ENCODE measurements at regions not wholly inside any gene's neighbourhood (a gene's known extent, or its start where the extent isn't known, plus 50 kb on each side); places are given as distances from the start of the nearest gene placed in this dataset.
A peak's percentile ranks its signal among the peaks of the same experiment; 100 is the strongest.

DNA sequence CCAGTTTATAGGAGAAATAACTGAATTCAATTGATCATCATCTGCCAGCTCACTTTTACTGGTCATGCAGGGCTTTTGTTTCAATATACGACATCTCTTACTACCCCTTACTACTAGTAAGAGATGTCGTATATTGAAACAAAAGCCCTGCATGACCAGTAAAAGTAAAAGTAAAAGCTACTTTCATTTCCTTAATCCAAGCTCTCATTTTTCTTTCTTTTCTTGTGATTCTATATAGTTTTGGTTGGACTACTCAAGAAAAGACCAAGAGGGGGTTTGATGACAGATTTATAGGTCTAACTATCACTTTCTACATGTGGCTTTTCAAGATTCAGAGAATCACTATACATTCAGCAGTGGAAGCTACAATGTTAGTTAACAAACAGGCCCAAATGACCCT is 1237.3 kb downstream of the ROBO2 start (continued):
- TF ChIP-seq, protein P1, sequence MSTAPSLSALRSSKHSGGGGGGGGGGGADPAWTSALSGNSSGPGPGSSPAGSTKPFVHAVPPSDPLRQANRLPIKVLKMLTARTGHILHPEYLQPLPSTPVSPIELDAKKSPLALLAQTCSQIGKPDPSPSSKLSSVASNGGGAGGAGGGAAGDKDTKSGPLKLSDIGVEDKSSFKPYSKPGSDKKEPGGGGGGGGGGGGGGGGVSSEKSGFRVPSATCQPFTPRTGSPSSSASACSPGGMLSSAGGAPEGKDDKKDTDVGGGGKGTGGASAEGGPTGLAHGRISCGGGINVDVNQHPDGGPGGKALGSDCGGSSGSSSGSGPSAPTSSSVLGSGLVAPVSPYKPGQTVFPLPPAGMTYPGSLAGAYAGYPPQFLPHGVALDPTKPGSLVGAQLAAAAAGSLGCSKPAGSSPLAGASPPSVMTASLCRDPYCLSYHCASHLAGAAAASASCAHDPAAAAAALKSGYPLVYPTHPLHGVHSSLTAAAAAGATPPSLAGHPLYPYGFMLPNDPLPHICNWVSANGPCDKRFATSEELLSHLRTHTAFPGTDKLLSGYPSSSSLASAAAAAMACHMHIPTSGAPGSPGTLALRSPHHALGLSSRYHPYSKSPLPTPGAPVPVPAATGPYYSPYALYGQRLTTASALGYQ (CRISPR knock-in tag; IDR thresholded peaks at IDR 0.05), result no peak

DNA sequence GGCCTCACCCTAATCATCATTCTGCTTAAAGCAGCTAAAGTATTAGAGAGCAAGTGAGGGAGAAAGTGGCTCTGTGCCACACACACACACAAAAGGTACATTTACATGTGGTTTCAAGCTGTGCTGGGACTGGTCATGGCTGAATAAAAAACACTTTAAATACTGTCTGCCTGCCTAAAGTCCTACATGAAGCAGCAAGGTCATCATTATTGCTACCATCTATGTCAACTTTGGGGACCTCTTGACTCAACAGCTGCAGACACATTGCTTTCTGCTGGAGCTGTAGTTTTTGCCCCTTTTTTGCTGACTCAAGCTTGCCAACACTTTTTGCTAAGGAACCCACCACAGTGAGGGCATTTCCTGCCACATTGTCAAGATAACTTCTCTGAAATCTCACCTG is 1237.9 kb downstream of the ROBO2 start:
- FAIRE-seq (no peak), DNase-seq (ENCODE audit: low spot score) (no peak), ATAC-seq (no peak)
- POLR2A ChIA-PET, result no interaction called here
- in situ Hi-C loops (cut with HindIII; ENCODE audit: extremely low pct_ligation_motif_present, low pct_unique_long_range_greater_than_20kb), result no loop called here
- TF ChIP-seq ZFP36 (IDR thresholded peaks at IDR 0.05; ENCODE audit: borderline replicate concordance, low read depth, low read length, partially characterized antibody) (no peak), MAFF (IDR thresholded peaks at IDR 0.05; ENCODE audit: low read depth, low read length) (peak; percentile 39), MAFK (conservative IDR thresholded peaks at IDR 0.05 in 1 of 2, IDR thresholded peaks at IDR 0.05 in 1 of 2; ENCODE audit: low read length in 2 of 2) (peak; percentile 55 to 68)
- H3K79me2 ChIP-seq (ENCODE audit: insufficient read depth, low read length), result no peaks in the 10 kb centered on the region
- no peak overlapping the region for H2AFZ ChIP-seq (ENCODE audit: low read length)
- no peaks in the 10 kb centered on the region for H3K9me3 ChIP-seq (ENCODE audit: low read length)
- no peaks in the 10 kb centered on the region for H4K20me1 ChIP-seq (ENCODE audit: insufficient read depth, low read length)
- H3K27me3 ChIP-seq (ENCODE audit: control insufficient read depth in 1 of 2, insufficient read depth in 2 of 2, low read length in 2 of 2), result no peaks in the 10 kb centered on the region
- intact Hi-C loops (cut with micrococcal nuclease; ENCODE audit: unreplicated experiment), result no loop called here
- no TSS peak for BruUV-seq (replicated peaks)
- no peak overlapping the region for H3K27ac ChIP-seq (ENCODE audit: extremely low read length, insufficient read depth, low read length)
- H3K4me1 ChIP-seq (ENCODE audit: insufficient read depth, low read length), result no peaks in the 10 kb centered on the region
- H3K4me3 ChIP-seq (replicated peaks in 1 of 3; ENCODE audit: insufficient read depth in 1 of 3, low read depth in 2 of 3, low read length in 3 of 3), result no peak overlapping the region
- H3K36me3 ChIP-seq (replicated peaks in 1 of 2; ENCODE audit: control insufficient read depth in 1 of 2, insufficient read depth in 2 of 2, low read length in 2 of 2), result no peaks in the 10 kb centered on the region
- no peak overlapping the region for H3K4me2 ChIP-seq (ENCODE audit: low read depth, low read length)
- H3K9ac ChIP-seq (ENCODE audit: insufficient read depth, low read depth, low read length), result no peak overlapping the region
- CTCF ChIA-PET (ENCODE audit: low intra/inter-chr PET ratio, low total read pairs), result no interaction called here

DNA sequence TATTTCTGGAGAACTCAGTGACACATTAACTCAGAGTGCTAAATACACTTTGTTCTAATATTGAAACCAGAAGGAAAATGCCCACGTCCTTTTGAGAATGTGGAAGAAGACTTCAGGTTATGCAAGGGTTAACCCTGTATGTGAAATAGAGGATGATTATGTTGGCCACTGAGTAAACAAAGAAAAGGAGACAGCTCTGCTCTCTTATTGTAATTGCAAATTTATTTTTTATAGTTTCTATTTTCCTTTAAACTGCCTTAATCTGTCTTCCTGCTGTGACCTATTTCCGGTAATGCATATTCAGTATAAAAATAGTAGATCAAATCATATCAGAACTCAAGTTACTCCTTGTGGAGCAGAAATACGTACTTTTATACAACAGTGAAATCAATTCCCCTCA is 1239.2 kb downstream of the ROBO2 start:
- no TSS peak for BruUV-seq (replicated peaks)
- H3K9ac ChIP-seq (ENCODE audit: insufficient read depth, low read depth, low read length), result no peak overlapping the region
- H3K27ac ChIP-seq (ENCODE audit: extremely low read length, insufficient read depth, low read length), result no peak overlapping the region
- H2AFZ ChIP-seq (ENCODE audit: low read length), result no peak overlapping the region
- no peak for ATAC-seq
- DNase-seq (ENCODE audit: low spot score), result no peak
- no peaks in the 10 kb centered on the region for H3K36me3 ChIP-seq (replicated peaks in 1 of 2; ENCODE audit: control insufficient read depth in 1 of 2, insufficient read depth in 2 of 2, low read length in 2 of 2)
- FAIRE-seq, result no peak
- H3K4me3 ChIP-seq (replicated peaks in 1 of 3; ENCODE audit: insufficient read depth in 1 of 3, low read depth in 2 of 3, low read length in 3 of 3), result no peak overlapping the region
- no peaks in the 10 kb centered on the region for H3K9me3 ChIP-seq (ENCODE audit: low read length)
- H3K4me1 ChIP-seq (ENCODE audit: insufficient read depth, low read length), result no peaks in the 10 kb centered on the region
- WGBS (ENCODE audit: low lambda C conversion rate), result 51% methylated on average over 3 of the region's 3 CpGs
- no peaks in the 10 kb centered on the region for H4K20me1 ChIP-seq (ENCODE audit: insufficient read depth, low read length)
- H3K27me3 ChIP-seq (ENCODE audit: control insufficient read depth in 1 of 2, insufficient read depth in 2 of 2, low read length in 2 of 2), result no peaks in the 10 kb centered on the region
- POLR2A ChIA-PET, result no interaction called here
- in situ Hi-C loops (cut with HindIII; ENCODE audit: extremely low pct_ligation_motif_present, low pct_unique_long_range_greater_than_20kb) (no loop called here), intact Hi-C loops (cut with micrococcal nuclease; ENCODE audit: unreplicated experiment) (no loop called here)
- H3K4me2 ChIP-seq (ENCODE audit: low read depth, low read length), result no peak overlapping the region
- CTCF ChIA-PET (ENCODE audit: low intra/inter-chr PET ratio, low total read pairs), result no interaction called here
- no peaks in the 10 kb centered on the region for H3K79me2 ChIP-seq (ENCODE audit: insufficient read depth, low read length)
- TF ChIP-seq, protein P2, sequence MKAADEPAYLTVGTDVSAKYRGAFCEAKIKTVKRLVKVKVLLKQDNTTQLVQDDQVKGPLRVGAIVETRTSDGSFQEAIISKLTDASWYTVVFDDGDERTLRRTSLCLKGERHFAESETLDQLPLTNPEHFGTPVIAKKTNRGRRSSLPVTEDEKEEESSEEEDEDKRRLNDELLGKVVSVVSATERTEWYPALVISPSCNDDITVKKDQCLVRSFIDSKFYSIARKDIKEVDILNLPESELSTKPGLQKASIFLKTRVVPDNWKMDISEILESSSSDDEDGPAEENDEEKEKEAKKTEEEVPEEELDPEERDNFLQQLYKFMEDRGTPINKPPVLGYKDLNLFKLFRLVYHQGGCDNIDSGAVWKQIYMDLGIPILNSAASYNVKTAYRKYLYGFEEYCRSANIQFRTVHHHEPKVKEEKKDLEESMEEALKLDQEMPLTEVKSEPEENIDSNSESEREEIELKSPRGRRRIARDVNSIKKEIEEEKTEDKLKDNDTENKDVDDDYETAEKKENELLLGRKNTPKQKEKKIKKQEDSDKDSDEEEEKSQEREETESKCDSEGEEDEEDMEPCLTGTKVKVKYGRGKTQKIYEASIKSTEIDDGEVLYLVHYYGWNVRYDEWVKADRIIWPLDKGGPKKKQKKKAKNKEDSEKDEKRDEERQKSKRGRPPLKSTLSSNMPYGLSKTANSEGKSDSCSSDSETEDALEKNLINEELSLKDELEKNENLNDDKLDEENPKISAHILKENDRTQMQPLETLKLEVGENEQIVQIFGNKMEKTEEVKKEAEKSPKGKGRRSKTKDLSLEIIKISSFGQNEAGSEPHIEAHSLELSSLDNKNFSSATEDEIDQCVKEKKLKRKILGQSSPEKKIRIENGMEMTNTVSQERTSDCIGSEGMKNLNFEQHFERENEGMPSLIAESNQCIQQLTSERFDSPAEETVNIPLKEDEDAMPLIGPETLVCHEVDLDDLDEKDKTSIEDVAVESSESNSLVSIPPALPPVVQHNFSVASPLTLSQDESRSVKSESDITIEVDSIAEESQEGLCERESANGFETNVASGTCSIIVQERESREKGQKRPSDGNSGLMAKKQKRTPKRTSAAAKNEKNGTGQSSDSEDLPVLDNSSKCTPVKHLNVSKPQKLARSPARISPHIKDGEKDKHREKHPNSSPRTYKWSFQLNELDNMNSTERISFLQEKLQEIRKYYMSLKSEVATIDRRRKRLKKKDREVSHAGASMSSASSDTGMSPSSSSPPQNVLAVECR (CRISPR knock-in tag; IDR thresholded peaks at IDR 0.05; ENCODE audit: borderline replicate concordance), result no peak
- TF ChIP-seq POLR2AphosphoS5 (IDR thresholded peaks at IDR 0.05; ENCODE audit: low read depth, low read length), result no peak
- no peak for TF ChIP-seq NR1H2 (CRISPR knock-in tag; IDR thresholded peaks at IDR 0.05; ENCODE audit: borderline replicate concordance, low read depth)
- TF ChIP-seq MTA1 (CRISPR knock-in tag; IDR thresholded peaks at IDR 0.05; ENCODE audit: borderline replicate concordance), result no peak
- TF ChIP-seq, protein P3, sequence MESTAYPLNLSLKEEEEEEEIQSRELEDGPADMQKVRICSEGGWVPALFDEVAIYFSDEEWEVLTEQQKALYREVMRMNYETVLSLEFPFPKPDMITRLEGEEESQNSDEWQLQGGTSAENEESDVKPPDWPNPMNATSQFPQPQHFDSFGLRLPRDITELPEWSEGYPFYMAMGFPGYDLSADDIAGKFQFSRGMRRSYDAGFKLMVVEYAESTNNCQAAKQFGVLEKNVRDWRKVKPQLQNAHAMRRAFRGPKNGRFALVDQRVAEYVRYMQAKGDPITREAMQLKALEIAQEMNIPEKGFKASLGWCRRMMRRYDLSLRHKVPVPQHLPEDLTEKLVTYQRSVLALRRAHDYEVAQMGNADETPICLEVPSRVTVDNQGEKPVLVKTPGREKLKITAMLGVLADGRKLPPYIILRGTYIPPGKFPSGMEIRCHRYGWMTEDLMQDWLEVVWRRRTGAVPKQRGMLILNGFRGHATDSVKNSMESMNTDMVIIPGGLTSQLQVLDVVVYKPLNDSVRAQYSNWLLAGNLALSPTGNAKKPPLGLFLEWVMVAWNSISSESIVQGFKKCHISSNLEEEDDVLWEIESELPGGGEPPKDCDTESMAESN (CRISPR knock-in tag; conservative IDR thresholded peaks at IDR 0.05), result no peak
- no peak for TF ChIP-seq KAT7 (CRISPR knock-in tag; IDR thresholded peaks at IDR 0.05; ENCODE audit: borderline replicate concordance)
